H7 (cell line): ENCODE measurements at regions not wholly inside any gene's neighbourhood (a gene's known extent, or its start where the extent isn't known, plus 50 kb on each side); places are given as distances from the start of the nearest gene placed in this dataset.
A peak's percentile ranks its signal among the peaks of the same experiment; 100 is the strongest.

ENCODE experiments used
- DNase-seq: peaks from one replicate; pipeline ENCODE4 v3.0.0; 2012
- H3K27me3 ChIP-seq: 2 replicates; pipeline ENCODE4 v1.6.0; 2011; ENCODE audit warnings: mild to moderate bottlenecking, low read length; ENCODE audit not compliant: control insufficient read depth, insufficient read depth
- H3K36me3 ChIP-seq: replicated peaks from 2 replicates; pipeline ENCODE4 v1.5.1; 2011; ENCODE audit warnings: low read length; ENCODE audit not compliant: control insufficient read depth, insufficient read depth
- H3K4me3 ChIP-seq: 2 replicates; pipeline ENCODE4 v1.5.1; 2011; ENCODE audit warnings: low read depth, mild to moderate bottlenecking, control low read depth, low read length, moderate library complexity; ENCODE audit not compliant: insufficient read depth

DNA sequence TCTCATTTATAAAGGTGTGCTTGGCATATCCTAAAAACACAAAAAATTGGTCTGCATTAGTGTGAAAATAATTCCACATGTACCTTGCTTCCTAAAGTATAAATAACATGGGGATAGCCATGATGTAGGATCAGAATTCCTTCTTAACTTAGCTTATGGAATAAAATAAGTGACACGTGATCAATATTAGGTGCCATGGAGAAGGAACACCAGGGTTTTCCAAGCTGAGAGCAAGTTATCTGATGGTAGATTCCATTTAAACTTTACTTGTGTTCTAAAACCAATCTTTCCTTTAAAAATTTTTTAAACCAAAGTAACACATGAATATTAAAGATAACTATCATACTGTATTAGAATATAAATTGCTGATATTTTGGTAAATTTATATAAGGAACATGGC lies 300.5 kb downstream of the ZPLD1 start:
- no peaks in the 10 kb centered on the region for H3K36me3 ChIP-seq
- no peaks in the 10 kb centered on the region for H3K27me3 ChIP-seq
- DNase-seq: no peak
- no peak overlapping the region for H3K4me3 ChIP-seq

DNA sequence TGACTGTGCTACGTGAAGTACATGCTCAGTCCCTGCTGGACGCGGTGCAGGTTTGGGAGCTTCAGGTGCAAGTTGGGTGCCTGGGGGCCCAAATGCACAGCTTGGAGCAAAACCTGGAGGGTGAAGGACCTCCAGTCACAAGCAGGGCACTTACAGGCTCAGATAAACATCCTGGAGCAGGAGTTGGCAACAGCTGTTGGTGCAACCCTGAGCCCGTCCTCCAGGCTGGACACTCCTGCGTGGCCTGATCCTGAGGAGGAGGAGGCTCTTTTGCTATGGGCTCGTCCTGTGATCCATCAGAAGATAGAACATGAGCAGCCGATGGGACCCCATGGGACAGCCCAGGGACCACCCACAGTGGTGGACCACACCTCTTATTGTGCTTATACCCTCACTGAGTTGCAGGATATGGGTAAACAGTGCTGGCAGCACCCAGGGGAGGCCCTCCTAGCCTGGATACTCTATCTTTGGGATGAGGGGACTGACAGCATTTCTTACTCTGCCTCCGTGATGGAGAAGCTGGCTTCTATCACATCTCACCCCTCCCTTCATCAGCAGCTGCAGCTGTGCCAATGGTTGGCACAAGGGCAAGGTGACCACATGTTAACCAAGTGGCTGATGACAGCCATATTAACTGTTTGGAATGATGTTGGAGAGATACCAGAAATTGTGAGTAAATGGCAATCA lies 301.6 kb downstream of the ZPLD1 start:
- Histone ChIP-seq H3K27me3 (no peaks in the 10 kb centered on the region), H3K36me3 (no peaks in the 10 kb centered on the region), H3K4me3 (no peak overlapping the region)
- no peak for DNase-seq

DNA sequence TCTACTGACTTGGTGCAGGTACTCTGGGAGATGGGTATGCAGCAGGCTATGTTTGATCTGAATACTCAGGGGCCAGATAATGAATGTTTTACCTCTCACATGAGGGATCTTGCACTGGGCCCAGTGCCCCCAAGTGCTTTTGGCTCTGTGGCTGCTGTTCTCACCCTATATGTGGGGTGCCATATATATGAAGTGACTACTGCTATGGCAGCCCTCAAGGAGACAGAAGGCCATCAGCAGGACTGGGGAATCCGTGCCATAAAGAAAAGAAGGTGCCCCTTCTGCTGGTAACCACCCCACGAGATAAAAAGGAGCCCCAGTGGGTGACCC lies 302.1 kb downstream of the ZPLD1 start:
- DNase-seq: no peak
- H3K4me3 ChIP-seq: no peak overlapping the region
- no peaks in the 10 kb centered on the region for H3K27me3 ChIP-seq
- no peaks in the 10 kb centered on the region for H3K36me3 ChIP-seq

DNA sequence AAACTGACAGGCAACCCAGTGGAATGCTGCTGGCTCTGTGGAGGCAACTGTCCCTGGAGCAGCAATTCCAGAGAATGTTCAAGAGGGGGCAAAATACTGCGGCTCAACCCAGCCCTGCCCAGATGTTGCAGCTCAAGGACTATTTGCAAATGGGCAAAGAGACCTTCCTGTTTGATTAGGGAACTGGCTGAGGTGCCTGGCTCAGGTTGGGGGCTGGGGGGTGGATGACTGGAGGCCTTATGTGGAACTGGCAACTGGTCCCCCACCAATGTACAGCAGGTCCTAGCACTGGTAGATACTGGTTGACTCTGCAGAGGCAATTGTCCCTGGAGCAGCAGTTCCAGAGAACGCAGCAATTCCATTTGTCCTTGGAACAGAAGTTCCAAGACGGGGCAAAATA lies 302.5 kb downstream of the ZPLD1 start:
- Histone ChIP-seq H3K4me3 (no peak overlapping the region), H3K27me3 (no peaks in the 10 kb centered on the region), H3K36me3 (no peaks in the 10 kb centered on the region)
- DNase-seq: peak; percentile 8

DNA sequence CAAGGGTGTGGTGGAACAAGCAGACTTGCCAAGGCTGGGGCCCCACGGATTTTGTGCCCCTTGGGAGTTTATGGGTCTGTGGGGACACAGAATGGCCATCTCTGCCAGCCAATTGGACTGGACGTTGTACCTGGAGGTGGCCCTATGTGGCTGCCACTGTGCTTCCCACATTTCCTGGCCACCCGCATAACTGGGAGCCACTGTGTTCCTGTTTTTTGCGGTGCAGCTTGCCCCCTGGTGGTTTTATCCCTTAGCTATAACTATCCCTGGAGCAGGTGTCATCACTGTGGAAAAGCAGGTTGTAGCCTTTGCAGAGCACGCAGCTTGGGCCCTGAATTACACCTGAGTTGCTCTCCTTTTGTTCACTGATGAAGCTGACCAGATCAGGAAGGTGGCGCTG lies 306.3 kb downstream of the ZPLD1 start:
- peak; percentile 22 for DNase-seq
- no peaks in the 10 kb centered on the region for H3K36me3 ChIP-seq
- H3K4me3 ChIP-seq: no peak overlapping the region
- H3K27me3 ChIP-seq: no peaks in the 10 kb centered on the region

DNA sequence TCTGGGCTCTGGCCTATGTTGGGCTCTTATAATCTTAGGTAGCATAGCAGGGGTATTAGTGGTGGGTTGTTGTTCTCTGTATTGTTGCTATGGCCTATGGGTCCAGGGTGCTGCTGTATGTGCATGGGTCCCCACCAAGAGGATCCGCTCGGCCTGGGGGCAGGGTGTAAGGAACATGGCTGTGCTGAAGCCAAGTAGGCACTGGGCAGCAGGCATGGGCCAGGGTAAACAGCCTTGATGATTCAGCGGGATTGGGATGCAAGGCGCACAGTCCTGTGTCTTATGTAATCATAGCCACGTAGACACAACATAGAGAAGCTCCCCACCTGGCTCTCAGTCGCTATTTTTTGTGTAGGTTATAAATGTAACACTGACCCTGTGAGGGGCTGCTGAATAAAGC lies 306.9 kb downstream of the ZPLD1 start:
- no peaks in the 10 kb centered on the region for H3K27me3 ChIP-seq
- no peaks in the 10 kb centered on the region for H3K36me3 ChIP-seq
- no peak overlapping the region for H3K4me3 ChIP-seq
- DNase-seq: no peak

DNA sequence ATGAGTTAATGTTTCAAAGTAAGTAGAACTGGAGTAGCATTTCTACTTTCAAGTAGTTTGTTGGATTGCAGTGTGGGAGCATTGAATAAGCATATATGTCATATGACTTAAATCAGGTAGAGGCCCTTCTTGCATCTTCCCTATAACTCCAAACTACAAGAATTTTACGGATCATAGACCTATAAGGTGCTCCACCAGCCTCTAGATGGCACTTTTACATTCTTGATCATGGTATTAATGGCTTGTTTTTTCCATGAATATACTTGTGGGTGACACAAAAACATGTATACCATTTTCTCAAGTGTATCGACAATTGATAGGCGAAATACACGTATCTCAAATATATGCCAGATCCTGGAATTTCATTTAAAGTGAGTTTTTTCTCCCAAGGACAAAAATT lies 311.1 kb downstream of the ZPLD1 start:
- H3K4me3 ChIP-seq: no peak overlapping the region
- no peaks in the 10 kb centered on the region for H3K27me3 ChIP-seq
- no peak for DNase-seq
- no peaks in the 10 kb centered on the region for H3K36me3 ChIP-seq

DNA sequence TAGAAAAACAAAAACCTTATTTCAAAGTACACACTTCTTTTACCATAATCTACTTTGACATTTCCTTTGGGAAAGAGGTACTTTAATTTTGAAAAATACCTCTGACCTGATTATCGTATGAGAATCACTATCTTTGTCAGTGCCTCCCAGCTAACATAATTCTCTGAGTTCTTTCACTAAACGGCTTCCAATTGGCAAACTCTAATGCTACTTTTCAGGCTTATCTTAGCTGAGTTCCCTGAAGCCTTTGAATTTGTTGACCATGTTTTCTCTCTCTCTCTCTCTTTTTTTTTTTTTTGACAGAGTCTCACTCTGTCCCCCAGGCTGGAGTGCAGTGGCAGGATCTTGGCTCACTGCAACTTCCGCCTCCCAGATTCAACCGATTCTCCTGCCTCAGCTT lies 312.8 kb downstream of the ZPLD1 start:
- no peaks in the 10 kb centered on the region for H3K36me3 ChIP-seq
- H3K4me3 ChIP-seq: no peak overlapping the region
- no peaks in the 10 kb centered on the region for H3K27me3 ChIP-seq
- DNase-seq: no peak

DNA sequence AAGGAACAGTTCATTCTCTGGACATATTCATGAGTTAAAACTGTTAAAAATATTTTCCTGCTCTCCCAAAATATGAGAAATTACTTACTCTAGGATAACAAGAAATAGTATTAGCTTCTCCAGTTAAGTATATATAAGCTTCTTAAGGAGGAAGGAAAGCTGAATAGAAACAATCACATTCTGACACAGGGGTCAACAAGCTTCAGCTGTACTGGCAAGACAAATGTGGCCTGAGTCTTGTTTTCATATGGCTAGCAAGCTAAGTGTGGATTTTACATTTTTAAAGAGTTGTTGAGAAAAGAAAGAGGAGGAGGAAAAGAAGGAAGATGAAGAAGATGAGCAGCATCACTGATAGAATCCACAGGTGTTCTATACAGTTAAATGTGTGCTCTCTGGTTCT lies 313.8 kb downstream of the ZPLD1 start:
- DNase-seq: no peak
- no peaks in the 10 kb centered on the region for H3K27me3 ChIP-seq
- H3K36me3 ChIP-seq: no peaks in the 10 kb centered on the region
- H3K4me3 ChIP-seq: no peak overlapping the region

DNA sequence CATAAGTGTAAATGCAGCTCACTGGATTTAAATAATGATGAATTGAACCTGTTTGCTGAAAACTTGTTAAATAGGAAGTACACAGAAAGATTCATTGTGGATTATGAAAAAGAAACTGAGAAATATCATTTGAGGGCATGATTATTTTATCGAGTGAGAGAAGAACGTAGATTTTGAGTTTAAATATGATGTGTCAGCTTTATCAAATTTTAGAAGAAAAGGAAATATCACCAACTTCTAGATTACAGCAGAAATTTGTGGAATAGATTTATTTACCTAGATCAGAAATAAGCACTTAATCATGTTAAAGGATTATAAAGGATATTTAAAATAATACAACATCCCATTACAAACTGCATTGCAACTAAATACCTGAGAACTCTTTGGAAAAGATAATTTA lies 315.5 kb downstream of the ZPLD1 start:
- DNase-seq: no peak
- no peak overlapping the region for H3K4me3 ChIP-seq
- no peaks in the 10 kb centered on the region for H3K36me3 ChIP-seq
- no peaks in the 10 kb centered on the region for H3K27me3 ChIP-seq

DNA sequence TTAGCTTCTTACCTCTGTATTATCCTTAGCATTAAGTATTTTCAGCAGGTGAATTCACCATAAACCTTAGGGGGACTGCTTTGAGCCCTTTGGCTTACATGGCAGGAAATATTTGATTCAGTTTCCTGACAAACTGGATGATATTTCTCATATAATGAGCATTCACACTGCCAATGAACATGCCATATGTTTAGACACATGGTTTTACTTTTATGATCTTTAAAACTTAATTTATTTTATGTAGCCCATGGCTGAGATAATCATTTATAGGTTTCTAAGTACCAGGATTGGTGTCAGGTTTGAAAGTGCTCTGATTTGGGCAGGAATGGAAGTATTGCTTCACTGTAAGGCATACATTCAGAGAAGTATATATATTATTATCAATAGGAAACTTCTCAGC lies 319.1 kb downstream of the ZPLD1 start:
- H3K36me3 ChIP-seq: no peaks in the 10 kb centered on the region
- no peak overlapping the region for H3K4me3 ChIP-seq
- no peaks in the 10 kb centered on the region for H3K27me3 ChIP-seq
- DNase-seq: no peak

DNA sequence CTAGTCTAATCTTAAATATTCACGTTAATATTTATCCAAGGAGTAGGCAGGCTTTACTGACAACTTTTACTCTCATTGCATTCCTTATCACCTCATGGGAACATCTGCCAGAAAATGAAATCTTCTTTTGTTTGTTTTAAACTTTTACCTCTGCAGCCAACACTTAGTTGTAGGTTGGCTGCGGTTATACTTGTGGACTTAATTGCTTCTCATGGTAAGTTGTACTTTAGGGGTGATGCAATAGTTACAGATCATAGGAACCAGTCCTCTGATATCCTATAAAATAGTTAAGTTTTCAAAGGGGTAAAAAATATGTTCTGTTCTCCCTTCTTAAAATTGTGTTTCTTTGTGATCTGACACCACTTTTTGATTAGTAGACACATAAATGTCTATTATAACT lies 321.9 kb downstream of the ZPLD1 start:
- no peak overlapping the region for H3K4me3 ChIP-seq
- no peak for DNase-seq
- no peaks in the 10 kb centered on the region for H3K36me3 ChIP-seq
- no peaks in the 10 kb centered on the region for H3K27me3 ChIP-seq

DNA sequence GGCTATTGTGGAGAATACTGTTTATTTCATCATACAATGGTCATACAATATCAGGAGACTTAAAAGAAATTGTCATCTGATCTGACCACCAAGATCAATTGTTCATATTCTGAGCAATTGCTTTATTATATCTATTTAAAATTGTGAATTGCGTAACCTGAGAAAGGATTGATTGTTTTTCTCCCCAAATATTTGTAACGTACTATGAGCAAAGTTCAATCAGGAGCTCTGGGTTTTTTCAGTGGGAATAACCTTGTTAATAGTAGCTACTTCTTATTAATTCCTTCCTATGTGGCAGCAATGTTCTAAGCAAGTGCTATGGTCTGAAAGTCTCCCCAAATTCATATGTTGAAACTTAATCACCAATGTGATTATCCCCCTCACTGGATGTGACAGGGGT lies 323.1 kb downstream of the ZPLD1 start:
- no peak for DNase-seq
- Histone ChIP-seq H3K27me3 (no peaks in the 10 kb centered on the region), H3K36me3 (no peaks in the 10 kb centered on the region), H3K4me3 (no peak overlapping the region)

DNA sequence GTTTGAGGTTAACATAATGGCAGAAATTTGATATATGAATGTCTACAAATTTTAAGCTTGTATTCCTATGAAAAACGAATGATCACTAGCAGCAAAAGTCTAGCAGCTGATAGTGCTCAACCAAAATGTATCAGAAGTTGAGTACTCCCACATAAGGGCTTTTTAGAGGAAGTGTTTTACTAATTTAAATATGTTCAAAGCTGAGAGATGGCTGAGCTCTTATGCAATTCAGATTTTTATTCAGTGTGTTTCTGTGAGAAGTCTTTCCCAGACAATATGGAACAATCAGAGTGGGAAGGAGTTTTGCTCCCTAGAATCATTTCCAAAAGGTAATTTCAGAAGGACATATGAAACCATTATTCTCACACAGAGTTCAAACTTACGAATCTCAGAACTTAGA lies 327.0 kb downstream of the ZPLD1 start:
- Histone ChIP-seq H3K27me3 (no peaks in the 10 kb centered on the region), H3K4me3 (no peak overlapping the region), H3K36me3 (no peaks in the 10 kb centered on the region)
- DNase-seq: no peak

DNA sequence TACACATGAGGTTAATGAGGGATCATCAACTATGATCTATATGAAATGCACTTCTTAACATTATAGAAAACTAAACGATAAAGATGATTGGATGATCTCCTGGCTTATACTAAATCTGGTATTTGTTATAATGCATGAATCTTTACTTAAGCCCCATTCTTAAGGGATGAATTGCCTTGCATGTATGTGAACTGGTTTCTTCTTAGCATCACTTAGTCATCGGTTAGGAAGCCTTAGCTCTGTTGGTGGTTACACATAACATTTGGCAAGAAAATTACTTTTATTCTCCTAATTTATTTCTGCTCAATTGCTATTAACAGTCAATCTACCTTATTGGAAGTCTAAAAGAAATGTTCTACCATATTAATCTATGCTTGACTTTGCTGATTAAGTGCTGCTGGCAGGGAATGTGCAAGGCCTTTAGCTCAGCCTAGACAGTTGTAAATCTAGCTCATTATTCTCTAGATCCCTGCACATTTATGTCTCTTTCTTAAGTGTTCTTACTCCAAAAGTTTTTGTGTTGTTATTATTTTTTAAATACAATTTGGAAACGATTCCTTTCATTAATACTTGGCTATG lies 356.0 kb downstream of the ZPLD1 start:
- H3K27me3 ChIP-seq: no peaks in the 10 kb centered on the region
- H3K36me3 ChIP-seq: no peaks in the 10 kb centered on the region
- no peak overlapping the region for H3K4me3 ChIP-seq
- DNase-seq: no peak
